ENCODE measurements at regions not wholly inside any gene's neighbourhood (a gene's known extent, or its start where the extent isn't known, plus 50 kb on each side); places are given as distances from the start of the nearest gene placed in this dataset.

DNA sequence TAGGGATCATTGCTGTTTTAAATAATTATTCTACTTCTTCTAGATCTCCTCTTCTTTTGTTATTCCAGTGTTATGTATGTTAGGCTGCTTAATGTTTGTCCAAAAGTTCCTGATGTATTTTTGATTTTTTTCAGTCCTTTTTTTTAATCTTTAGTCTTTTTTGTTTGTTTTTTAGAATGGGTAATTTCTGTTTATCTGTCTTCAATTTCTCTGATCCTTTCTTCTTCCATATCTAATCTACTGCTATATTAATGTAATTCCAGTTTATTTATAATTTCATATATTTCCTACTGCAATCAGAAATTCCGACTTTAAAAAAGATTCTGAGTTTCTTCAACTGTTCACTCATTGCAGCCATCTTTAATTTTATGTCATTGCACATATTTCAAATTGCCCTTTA is 452.8 kb upstream of the POT1 start:
- DNase-seq (ENCODE audit: extremely low spot score), result no peak
- TF ChIP-seq FOXK2 (IDR thresholded peaks at IDR 0.05), result no peak
- TF ChIP-seq CTBP1 (IDR thresholded peaks at IDR 0.05; ENCODE audit: borderline replicate concordance), result no peak
- TF ChIP-seq TARDBP (IDR thresholded peaks at IDR 0.05), result no peak
- TF ChIP-seq NFRKB (IDR thresholded peaks at IDR 0.05), result no peak
- TF ChIP-seq FOXA1 (IDR thresholded peaks at IDR 0.05), result no peak
- TF ChIP-seq BHLHE40 (IDR thresholded peaks at IDR 0.05; ENCODE audit: borderline replicate concordance), result no peak
- no peak for TF ChIP-seq L3MBTL2 (conservative IDR thresholded peaks at IDR 0.05)
- TF ChIP-seq ARNT (IDR thresholded peaks at IDR 0.05), result no peak
- TF ChIP-seq SUZ12 (IDR thresholded peaks at IDR 0.05), result no peak
- TF ChIP-seq SP1 (IDR thresholded peaks at IDR 0.05), result no peak
- TF ChIP-seq FOXM1 (IDR thresholded peaks at IDR 0.05; ENCODE audit: borderline replicate concordance), result no peak
- no peak for TF ChIP-seq ZNF384 (IDR thresholded peaks at IDR 0.05)
- TF ChIP-seq HDGF (IDR thresholded peaks at IDR 0.05; ENCODE audit: borderline replicate concordance), result no peak
- TF ChIP-seq ELF4 (IDR thresholded peaks at IDR 0.05), result no peak
- TF ChIP-seq LEF1 (IDR thresholded peaks at IDR 0.05; ENCODE audit: borderline replicate concordance), result no peak
- TF ChIP-seq, protein P1, sequence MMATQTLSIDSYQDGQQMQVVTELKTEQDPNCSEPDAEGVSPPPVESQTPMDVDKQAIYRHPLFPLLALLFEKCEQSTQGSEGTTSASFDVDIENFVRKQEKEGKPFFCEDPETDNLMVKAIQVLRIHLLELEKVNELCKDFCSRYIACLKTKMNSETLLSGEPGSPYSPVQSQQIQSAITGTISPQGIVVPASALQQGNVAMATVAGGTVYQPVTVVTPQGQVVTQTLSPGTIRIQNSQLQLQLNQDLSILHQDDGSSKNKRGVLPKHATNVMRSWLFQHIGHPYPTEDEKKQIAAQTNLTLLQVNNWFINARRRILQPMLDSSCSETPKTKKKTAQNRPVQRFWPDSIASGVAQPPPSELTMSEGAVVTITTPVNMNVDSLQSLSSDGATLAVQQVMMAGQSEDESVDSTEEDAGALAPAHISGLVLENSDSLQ (IDR thresholded peaks at IDR 0.05), result no peak
- POLR2A ChIA-PET, result no interaction called here
- CTCF ChIA-PET, result no interaction called here

DNA sequence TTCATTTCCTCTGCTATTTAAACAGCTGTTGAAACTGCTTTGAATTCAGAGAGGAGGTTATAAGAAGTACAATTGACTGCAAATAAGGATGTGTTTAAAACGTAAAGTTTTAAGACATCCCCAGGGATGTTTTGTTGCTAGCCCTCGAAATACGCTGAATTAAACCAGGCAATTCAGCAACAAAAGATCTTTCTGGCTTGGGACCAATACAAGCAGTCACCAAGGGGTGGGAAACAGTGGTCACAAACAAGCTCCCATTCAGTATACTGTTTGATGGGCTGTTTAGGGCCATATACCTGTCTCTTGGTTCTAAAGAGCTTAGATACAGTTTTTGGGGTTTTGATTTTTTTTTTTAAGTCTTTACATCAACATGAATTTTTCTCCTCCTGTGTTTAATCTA is 446.3 kb upstream of the POT1 start:
- ChIA-PET POLR2A (no interaction called here), CTCF (no interaction called here)
- TF ChIP-seq LEF1 (IDR thresholded peaks at IDR 0.05; ENCODE audit: borderline replicate concordance) (no peak), SP1 (IDR thresholded peaks at IDR 0.05) (no peak), NFRKB (IDR thresholded peaks at IDR 0.05) (no peak), ARNT (IDR thresholded peaks at IDR 0.05) (no peak), ZNF384 (IDR thresholded peaks at IDR 0.05) (no peak), FOXM1 (IDR thresholded peaks at IDR 0.05; ENCODE audit: borderline replicate concordance) (no peak), FOXA1 (IDR thresholded peaks at IDR 0.05) (no peak), HDGF (IDR thresholded peaks at IDR 0.05; ENCODE audit: borderline replicate concordance) (no peak), FOXK2 (IDR thresholded peaks at IDR 0.05) (no peak), CTBP1 (IDR thresholded peaks at IDR 0.05; ENCODE audit: borderline replicate concordance) (no peak), TARDBP (IDR thresholded peaks at IDR 0.05) (no peak), L3MBTL2 (conservative IDR thresholded peaks at IDR 0.05) (no peak), SUZ12 (IDR thresholded peaks at IDR 0.05) (no peak), ELF4 (IDR thresholded peaks at IDR 0.05) (no peak), BHLHE40 (IDR thresholded peaks at IDR 0.05; ENCODE audit: borderline replicate concordance) (no peak)
- TF ChIP-seq, protein P1 (IDR thresholded peaks at IDR 0.05), result no peak
- DNase-seq (ENCODE audit: extremely low spot score), result no peak

DNA sequence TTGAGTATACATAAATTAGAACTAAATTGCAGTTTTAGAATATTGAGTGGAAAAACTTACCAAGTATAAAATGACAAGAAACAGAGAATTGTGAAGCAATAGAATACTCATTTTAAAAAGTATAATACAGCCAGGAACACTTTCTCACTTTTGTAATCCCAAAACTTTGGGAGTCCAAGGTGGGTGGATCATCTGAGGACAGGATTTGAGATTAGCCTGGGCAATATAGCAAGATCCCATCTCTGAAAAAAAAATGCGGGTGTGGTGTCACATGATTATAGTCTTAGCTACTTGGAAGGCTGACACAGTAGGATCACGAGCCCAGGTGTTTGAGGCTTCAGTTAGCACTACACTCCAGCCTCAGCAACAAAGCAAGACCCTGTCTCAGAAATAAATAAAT is 440.9 kb upstream of the POT1 start:
- no peak for TF ChIP-seq BHLHE40 (IDR thresholded peaks at IDR 0.05; ENCODE audit: borderline replicate concordance)
- no peak for TF ChIP-seq NFRKB (IDR thresholded peaks at IDR 0.05)
- no peak for TF ChIP-seq HDGF (IDR thresholded peaks at IDR 0.05; ENCODE audit: borderline replicate concordance)
- no peak for TF ChIP-seq TARDBP (IDR thresholded peaks at IDR 0.05)
- no peak for TF ChIP-seq L3MBTL2 (conservative IDR thresholded peaks at IDR 0.05)
- TF ChIP-seq FOXA1 (IDR thresholded peaks at IDR 0.05), result no peak
- TF ChIP-seq FOXK2 (IDR thresholded peaks at IDR 0.05), result no peak
- TF ChIP-seq CTBP1 (IDR thresholded peaks at IDR 0.05; ENCODE audit: borderline replicate concordance), result no peak
- TF ChIP-seq, protein P1 (IDR thresholded peaks at IDR 0.05), result no peak
- no peak for TF ChIP-seq ARNT (IDR thresholded peaks at IDR 0.05)
- TF ChIP-seq ELF4 (IDR thresholded peaks at IDR 0.05), result no peak
- no peak for TF ChIP-seq ZNF384 (IDR thresholded peaks at IDR 0.05)
- no peak for TF ChIP-seq SUZ12 (IDR thresholded peaks at IDR 0.05)
- no peak for TF ChIP-seq SP1 (IDR thresholded peaks at IDR 0.05)
- no peak for TF ChIP-seq FOXM1 (IDR thresholded peaks at IDR 0.05; ENCODE audit: borderline replicate concordance)
- DNase-seq (ENCODE audit: extremely low spot score), result no peak
- CTCF ChIA-PET, result no interaction called here
- POLR2A ChIA-PET, result no interaction called here

DNA sequence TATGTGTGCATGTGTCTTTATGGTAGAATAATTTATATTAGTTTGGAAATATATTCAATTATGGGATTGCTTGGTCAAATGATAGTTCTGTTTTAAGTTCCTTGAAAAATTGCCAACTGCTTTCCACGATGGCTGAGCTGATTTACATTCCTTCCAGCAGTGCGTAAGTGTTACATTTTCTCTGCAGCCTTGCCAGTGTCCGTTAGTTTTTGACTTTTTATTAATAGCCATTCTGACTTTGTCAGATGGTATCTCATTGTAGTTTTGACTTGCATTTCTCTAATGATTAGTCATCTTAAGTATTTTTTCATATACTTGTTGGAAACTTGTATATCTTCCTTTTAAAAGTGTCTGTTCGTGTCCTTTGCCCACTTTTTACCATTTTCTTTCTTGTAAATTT is 434.2 kb upstream of the POT1 start:
- CTCF ChIA-PET, result no interaction called here

DNA sequence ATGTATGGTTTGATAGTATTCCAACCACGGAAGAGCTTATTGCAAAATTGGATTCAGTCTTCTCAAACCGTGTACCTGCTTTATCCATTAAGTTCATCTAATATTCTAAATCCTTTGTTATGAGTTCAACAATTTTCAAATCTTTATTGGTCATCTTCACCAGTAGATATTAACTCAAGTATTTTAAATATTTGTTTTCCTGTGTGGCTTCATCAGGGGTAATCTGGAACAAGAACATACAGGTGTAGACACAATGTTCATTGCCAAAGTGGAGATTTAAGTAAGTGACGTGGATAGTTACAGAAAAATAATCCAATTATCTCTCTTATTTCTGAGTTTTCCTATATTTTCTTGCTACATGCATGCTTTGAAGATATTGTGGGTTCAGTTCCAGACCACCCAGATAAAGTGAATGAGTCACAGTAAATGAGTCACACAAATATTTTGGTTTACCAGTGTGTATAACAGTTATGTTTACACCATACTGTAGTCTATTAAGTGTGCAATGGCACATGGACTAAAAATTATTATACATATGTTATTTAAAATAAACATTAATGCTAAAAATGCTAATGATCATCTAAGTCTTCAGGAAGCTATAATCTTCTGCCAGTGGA is 429.0 kb upstream of the POT1 start:
- no peak for DNase-seq (ENCODE audit: extremely low spot score)
- ChIA-PET CTCF (no interaction called here), POLR2A (no interaction called here)
- TF ChIP-seq CTBP1 (IDR thresholded peaks at IDR 0.05; ENCODE audit: borderline replicate concordance), result no peak

More for the DNA sequence above, 434.2 kb upstream of the POT1 start:
- TF ChIP-seq NFRKB (IDR thresholded peaks at IDR 0.05) (no peak), SUZ12 (IDR thresholded peaks at IDR 0.05) (no peak), ZNF384 (IDR thresholded peaks at IDR 0.05) (no peak), FOXA1 (IDR thresholded peaks at IDR 0.05) (no peak), ELF4 (IDR thresholded peaks at IDR 0.05) (no peak), FOXM1 (IDR thresholded peaks at IDR 0.05; ENCODE audit: borderline replicate concordance) (no peak), HDGF (IDR thresholded peaks at IDR 0.05; ENCODE audit: borderline replicate concordance) (no peak), BHLHE40 (IDR thresholded peaks at IDR 0.05; ENCODE audit: borderline replicate concordance) (no peak), FOXK2 (IDR thresholded peaks at IDR 0.05) (no peak), SP1 (IDR thresholded peaks at IDR 0.05) (no peak), L3MBTL2 (conservative IDR thresholded peaks at IDR 0.05) (no peak)
- DNase-seq (ENCODE audit: extremely low spot score), result no peak
- POLR2A ChIA-PET, result no interaction called here

DNA sequence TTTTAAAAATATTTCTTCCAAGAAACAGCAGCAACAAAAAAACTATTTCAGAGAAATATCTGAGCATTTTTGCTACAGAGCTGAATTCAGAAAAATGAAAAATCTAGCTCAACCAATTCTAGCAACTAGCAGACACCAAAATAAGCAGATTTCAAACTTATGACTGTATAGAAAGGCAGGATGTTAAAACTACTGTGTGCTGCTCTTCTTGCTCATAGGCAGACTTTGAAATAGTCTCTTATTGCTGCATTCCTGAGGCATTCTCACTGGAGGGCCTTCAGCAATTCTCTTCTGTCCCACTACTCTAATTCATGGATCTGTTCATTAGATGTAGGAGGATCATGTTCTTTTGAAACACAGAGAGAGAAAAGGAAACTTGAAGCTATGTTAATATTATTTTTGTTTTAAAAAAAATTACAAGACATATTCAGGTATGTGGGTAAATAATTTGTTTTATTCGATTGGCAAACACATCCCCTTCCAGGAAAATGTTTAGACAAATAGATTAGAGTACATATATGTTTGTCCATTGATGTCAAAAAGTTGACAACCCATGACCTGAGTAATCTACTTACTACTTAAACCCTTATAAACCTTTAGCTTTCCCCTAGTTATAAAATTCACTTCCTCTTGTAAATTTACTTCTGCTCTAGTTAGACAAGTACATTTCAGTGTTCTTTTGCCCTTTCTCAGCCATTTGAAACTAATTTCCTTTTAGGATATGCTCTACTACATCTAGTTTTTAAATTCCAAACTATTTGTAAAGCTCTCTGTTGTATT is 428.2 kb upstream of the POT1 start:
- CTCF ChIA-PET, result no interaction called here
- POLR2A ChIA-PET, result no interaction called here
- DNase-seq (ENCODE audit: extremely low spot score), result no peak
- TF ChIP-seq FOXA1 (IDR thresholded peaks at IDR 0.05) (no peak), FOXM1 (IDR thresholded peaks at IDR 0.05; ENCODE audit: borderline replicate concordance) (no peak), BHLHE40 (IDR thresholded peaks at IDR 0.05; ENCODE audit: borderline replicate concordance) (no peak), TARDBP (IDR thresholded peaks at IDR 0.05) (no peak), CTBP1 (IDR thresholded peaks at IDR 0.05; ENCODE audit: borderline replicate concordance) (no peak), HDGF (IDR thresholded peaks at IDR 0.05; ENCODE audit: borderline replicate concordance) (no peak), ARNT (IDR thresholded peaks at IDR 0.05) (no peak), SP1 (IDR thresholded peaks at IDR 0.05) (no peak)
- TF ChIP-seq, protein P1 (IDR thresholded peaks at IDR 0.05), result no peak

Data from HEK293T (cell line).